OCI-LY3 (cell line): ENCODE measurements at regions not wholly inside any gene's neighbourhood (a gene's known extent, or its start where the extent isn't known, plus 50 kb on each side); places are given as distances from the start of the nearest gene placed in this dataset.

ENCODE experiments used
- EZH2phosphoT487 ChIP-seq: fragments of 200-600 bp; shearing (Covaris generic); IDR thresholded peaks from 2 replicates; pipeline ENCODE4 v1.6.1; 2018; ENCODE audit warnings: antibody characterized with exemption, mixed run types, low read depth
- TF ChIP-seq, protein P1 (sequence below): fragments of 200-600, 300-600 bp; sonication (generic); IDR thresholded peaks from 2 replicates; pipeline ENCODE4 v1.5.1; 2014; ENCODE audit warnings: antibody characterized with exemption, low read length, low read depth

- TF ChIP-seq, protein P1, sequence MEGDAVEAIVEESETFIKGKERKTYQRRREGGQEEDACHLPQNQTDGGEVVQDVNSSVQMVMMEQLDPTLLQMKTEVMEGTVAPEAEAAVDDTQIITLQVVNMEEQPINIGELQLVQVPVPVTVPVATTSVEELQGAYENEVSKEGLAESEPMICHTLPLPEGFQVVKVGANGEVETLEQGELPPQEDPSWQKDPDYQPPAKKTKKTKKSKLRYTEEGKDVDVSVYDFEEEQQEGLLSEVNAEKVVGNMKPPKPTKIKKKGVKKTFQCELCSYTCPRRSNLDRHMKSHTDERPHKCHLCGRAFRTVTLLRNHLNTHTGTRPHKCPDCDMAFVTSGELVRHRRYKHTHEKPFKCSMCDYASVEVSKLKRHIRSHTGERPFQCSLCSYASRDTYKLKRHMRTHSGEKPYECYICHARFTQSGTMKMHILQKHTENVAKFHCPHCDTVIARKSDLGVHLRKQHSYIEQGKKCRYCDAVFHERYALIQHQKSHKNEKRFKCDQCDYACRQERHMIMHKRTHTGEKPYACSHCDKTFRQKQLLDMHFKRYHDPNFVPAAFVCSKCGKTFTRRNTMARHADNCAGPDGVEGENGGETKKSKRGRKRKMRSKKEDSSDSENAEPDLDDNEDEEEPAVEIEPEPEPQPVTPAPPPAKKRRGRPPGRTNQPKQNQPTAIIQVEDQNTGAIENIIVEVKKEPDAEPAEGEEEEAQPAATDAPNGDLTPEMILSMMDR = no peak
- TF ChIP-seq EZH2phosphoT487 = no peak
These were observed 58.8 kb upstream of the PLPP4 start for GRCh38 chr10:120398180-120398579.
